ENCODE measurements at regions not wholly inside any gene's neighbourhood (a gene's known extent, or its start where the extent isn't known, plus 50 kb on each side); places are given as distances from the start of the nearest gene placed in this dataset.
A peak's percentile ranks its signal among the peaks of the same experiment; 100 is the strongest.

DNA sequence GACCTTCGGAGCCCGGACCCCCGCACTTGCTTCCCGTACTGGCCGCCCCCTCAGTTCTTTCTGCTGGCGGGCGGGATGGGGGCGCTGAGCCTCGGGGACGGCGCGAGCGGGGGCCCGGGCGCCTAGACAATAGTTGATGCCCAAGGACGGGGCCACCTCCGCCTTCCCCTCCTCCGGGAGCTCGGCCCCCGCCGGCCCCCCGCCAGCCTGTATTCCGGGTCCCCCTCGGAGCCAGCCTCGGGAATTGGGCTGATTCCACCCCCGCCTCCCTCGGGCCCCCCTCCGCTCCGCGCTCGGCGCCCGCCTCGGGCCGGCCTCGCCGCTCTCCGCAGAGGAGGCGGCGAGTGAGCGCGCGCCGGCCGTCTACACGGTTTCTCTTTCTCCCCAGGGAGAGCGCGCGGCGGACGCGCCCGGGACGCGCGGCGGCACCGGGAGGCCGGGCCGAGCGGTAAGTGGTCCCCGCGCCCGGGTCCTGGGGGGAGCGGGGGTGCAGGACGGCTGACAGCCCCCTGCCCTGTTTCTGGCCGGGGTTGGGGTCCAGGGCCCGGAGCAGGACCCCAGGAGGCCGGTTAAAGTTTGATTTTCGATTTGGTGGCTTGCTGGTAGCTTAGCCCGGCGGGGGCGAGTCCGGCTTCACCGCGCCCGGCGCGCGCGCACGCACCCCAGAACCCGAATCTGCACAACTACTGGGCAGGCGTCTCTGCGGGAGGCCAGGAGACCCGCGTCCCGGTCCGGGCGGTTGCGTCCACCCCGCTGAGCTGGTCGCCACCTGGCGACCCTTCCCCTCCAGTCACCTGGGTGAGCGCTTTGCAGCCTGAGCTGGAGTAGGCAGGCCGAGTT is 413.7 kb downstream of the PCNX1 start:
- no TSS peak for BruUV-seq (replicated peaks)
- peak overlapping the region; percentile 70 for H3K4me2 ChIP-seq (ENCODE audit: insufficient read depth, low read length)
- peaks cover 6 to 13% of the 10 kb centered on the region in 2 experiments for H3K4me1 ChIP-seq (replicated peaks in 1 of 2; ENCODE audit: control insufficient read depth in 2 of 2, insufficient read depth in 2 of 2, low read length in 2 of 2)
- H3K4me3 ChIP-seq: peak overlapping the region; percentile 81
- H3K9me3 ChIP-seq (replicated peaks; ENCODE audit: control insufficient read depth, insufficient read depth, low read depth, low read length): no peaks in the 10 kb centered on the region
- H3K27me3 ChIP-seq (ENCODE audit: control insufficient read depth in 2 of 2, insufficient read depth in 2 of 2, low read length in 2 of 2): no peaks in the 10 kb centered on the region
- peak overlapping the region; percentile 67 for H2AFZ ChIP-seq (ENCODE audit: low read depth, low read length)
- H3K9ac ChIP-seq (ENCODE audit: insufficient read depth in 1 of 2, low read depth in 2 of 2, low read length in 2 of 2): peak overlapping the region; percentile 68 to 95
- ATAC-seq (peak; percentile 81), FAIRE-seq (no peak), DNase-seq (ENCODE audit: extremely low read depth in 1 of 4, low spot score in 3 of 4) (peak; percentile 46 to 62 (median 54))
- ChIA-PET CTCF (ENCODE audit: low intra/inter-chr PET ratio) (no interaction called here), POLR2A (interaction anchor here (0.7 to 1.0 kb wide), 4 partner anchors 41 to 1706 kb away, joined by 3 read pairs; partner anchors contain the start of gene ZFYVE1)
- in situ Hi-C loops (cut with MboI): no loop called here
- no peaks in the 10 kb centered on the region for H3K36me3 ChIP-seq (ENCODE audit: control insufficient read depth, insufficient read depth, low read length)
- peak overlapping the region; percentile 85 for H3K27ac ChIP-seq (ENCODE audit: extremely low read depth, low read depth, low read length)
- 0% methylated on average over 9 of the region's 96 CpGs for WGBS (ENCODE audit: insufficient coverage, low coverage, missing lambda C conversion rate)
- intact Hi-C loops (cut with micrococcal nuclease): loop anchor here (5.0 to 10.0 kb wide), 4 partner anchors 41 to 184 kb away; no protein-coding TSS in a partner anchor
- H3K79me2 ChIP-seq (ENCODE audit: control insufficient read depth, insufficient read depth, low read length): peaks cover 18% of the 10 kb centered on the region; the same call in 2 of the 3 replicates
- no peaks in the 10 kb centered on the region; the same call in 1 of the 2 replicates for H4K20me1 ChIP-seq (replicated peaks; ENCODE audit: control insufficient read depth, insufficient read depth, low read length)
- H3K9me1 ChIP-seq (ENCODE audit: control insufficient read depth, insufficient read depth, low read length): no peaks in the 10 kb centered on the region
- TF ChIP-seq, protein P1, sequence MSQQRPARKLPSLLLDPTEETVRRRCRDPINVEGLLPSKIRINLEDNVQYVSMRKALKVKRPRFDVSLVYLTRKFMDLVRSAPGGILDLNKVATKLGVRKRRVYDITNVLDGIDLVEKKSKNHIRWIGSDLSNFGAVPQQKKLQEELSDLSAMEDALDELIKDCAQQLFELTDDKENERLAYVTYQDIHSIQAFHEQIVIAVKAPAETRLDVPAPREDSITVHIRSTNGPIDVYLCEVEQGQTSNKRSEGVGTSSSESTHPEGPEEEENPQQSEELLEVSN (IDR thresholded peaks at IDR 0.05; ENCODE audit: borderline replicate concordance in 1 of 2, extremely low read depth in 1 of 2, insufficient read depth in 1 of 2, insufficient read length in 1 of 2, low read depth in 1 of 2, low read length in 1 of 2, poor library complexity in 1 of 2, severe bottlenecking in 1 of 2): peak in 1 of 2 experiments; percentile 6
- no peak for TF ChIP-seq ZEB2 (IDR thresholded peaks at IDR 0.05)
- no peak; the same call in 1 of the 2 replicates for TF ChIP-seq SMAD4 (CRISPR knock-in tag; conservative IDR thresholded peaks at IDR 0.05)
- no peak for TF ChIP-seq KDM4B (IDR thresholded peaks at IDR 0.05; ENCODE audit: borderline replicate concordance in 2 of 2, low read depth in 1 of 2)
- no peak for TF ChIP-seq HOXB6 (CRISPR knock-in tag; IDR thresholded peaks at IDR 0.05; ENCODE audit: borderline replicate concordance)
- TF ChIP-seq, protein P2, sequence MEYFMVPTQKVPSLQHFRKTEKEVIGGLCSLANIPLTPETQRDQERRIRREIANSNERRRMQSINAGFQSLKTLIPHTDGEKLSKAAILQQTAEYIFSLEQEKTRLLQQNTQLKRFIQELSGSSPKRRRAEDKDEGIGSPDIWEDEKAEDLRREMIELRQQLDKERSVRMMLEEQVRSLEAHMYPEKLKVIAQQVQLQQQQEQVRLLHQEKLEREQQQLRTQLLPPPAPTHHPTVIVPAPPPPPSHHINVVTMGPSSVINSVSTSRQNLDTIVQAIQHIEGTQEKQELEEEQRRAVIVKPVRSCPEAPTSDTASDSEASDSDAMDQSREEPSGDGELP (CRISPR knock-in tag; IDR thresholded peaks at IDR 0.05; ENCODE audit: borderline replicate concordance): no peak
- peak in 1 of 2 experiments; percentile 22; a peak in 1 of 4 replicates for TF ChIP-seq MAZ (CRISPR knock-in tag; conservative IDR thresholded peaks at IDR 0.05 in 1 of 2, IDR thresholded peaks at IDR 0.05 in 1 of 2)
- peak; percentile 39 for TF ChIP-seq CCNT2 (IDR thresholded peaks at IDR 0.05; ENCODE audit: borderline replicate concordance, extremely low read depth, insufficient read length, low read depth, low read length)
- TF ChIP-seq ELF2 (CRISPR knock-in tag; IDR thresholded peaks at IDR 0.05): no peak
- no peak for TF ChIP-seq HMGXB4 (CRISPR knock-in tag; IDR thresholded peaks at IDR 0.05)
- no peak for TF ChIP-seq CC2D1A (IDR thresholded peaks at IDR 0.05)
- TF ChIP-seq STAG1 (CRISPR knock-in tag; IDR thresholded peaks at IDR 0.05; ENCODE audit: borderline replicate concordance): no peak
- no peak for TF ChIP-seq GMEB1 (CRISPR knock-in tag; IDR thresholded peaks at IDR 0.05)
- TF ChIP-seq EGR1 (conservative IDR thresholded peaks at IDR 0.05): peak; percentile 40; the same call in 1 of the 2 replicates
- TF ChIP-seq KDM2B (CRISPR knock-in tag; IDR thresholded peaks at IDR 0.05): no peak

Data from K562 (cell line).